ENCODE measurements at regions not wholly inside any gene's neighbourhood (a gene's known extent, or its start where the extent isn't known, plus 50 kb on each side); places are given as distances from the start of the nearest gene placed in this dataset.
A peak's percentile ranks its signal among the peaks of the same experiment; 100 is the strongest.

DNA sequence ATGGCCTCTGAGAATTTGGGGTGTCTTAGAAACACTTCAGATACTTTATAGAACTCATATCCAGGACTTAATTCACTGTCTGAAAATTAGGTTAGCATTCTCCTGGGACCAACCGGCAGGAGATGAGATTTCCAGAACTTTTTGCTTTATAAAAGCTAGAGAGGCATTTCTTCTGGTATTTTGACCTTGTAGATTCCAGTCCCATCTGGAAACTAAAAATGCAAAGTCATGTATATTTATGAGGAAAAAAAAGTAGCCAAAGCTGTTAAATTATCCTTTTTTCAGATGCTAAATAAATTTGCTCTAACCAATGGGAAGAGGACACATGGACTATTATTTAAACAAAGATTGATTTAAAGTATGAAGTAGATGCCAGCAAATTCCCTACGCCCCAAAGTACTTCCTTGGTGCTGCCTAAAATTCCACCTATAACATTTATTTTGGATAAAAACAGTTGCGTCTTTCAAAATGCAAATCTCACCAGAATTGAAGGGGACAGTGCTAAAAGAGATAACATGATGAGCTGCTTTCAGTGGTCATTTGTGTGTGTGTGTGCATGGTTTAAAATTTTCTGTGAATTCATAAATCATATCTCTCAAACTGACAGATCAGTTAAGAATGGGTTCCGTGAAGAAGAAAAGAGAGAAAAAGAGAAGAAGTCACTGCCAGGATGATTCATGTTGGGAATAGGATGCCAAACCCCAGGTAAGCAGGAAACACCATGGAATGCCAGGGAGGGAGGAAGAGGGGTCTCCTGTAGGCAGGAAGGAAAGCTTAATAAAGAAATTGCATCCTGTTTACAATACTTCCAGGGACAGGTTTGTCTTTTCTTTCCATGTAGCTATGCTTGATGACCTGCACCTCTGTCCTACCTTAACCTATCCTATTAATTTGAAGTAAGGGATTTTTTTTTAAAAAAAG lies 97.7 kb upstream of the RGS6 start:
- no peaks in the 10 kb centered on the region for H3K27me3 Mint-ChIP-seq (ENCODE audit: low read depth)
- DNase-seq (ENCODE audit: low spot score) (no peak), ATAC-seq (peak; percentile 41)
- TF ChIP-seq ZNF317 (CRISPR knock-in tag; IDR thresholded peaks at IDR 0.05; ENCODE audit: borderline replicate concordance, low read depth) (no peak), ZBTB21 (CRISPR knock-in tag; IDR thresholded peaks at IDR 0.05; ENCODE audit: borderline replicate concordance) (no peak), CBFB (CRISPR knock-in tag; IDR thresholded peaks at IDR 0.05; ENCODE audit: low read depth) (no peak), TP53 (CRISPR knock-in tag; IDR thresholded peaks at IDR 0.05) (no peak), NFE2L1 (CRISPR knock-in tag; IDR thresholded peaks at IDR 0.05) (no peak), SOX15 (CRISPR knock-in tag; IDR thresholded peaks at IDR 0.05) (no peak)
- H3K9me3 Mint-ChIP-seq = peaks cover 25% of the 10 kb centered on the region
- POLR2A ChIA-PET = no interaction called here
- peaks cover 19% of the 10 kb centered on the region for H3K36me3 Mint-ChIP-seq
- H3K4me1 Mint-ChIP-seq = peaks cover 21% of the 10 kb centered on the region
- H3K4me3 Mint-ChIP-seq = no peak overlapping the region
- CTCF ChIA-PET = interaction anchor here (2.9 kb wide), 1 partner anchor 21 kb away, joined by 17 read pairs; no protein-coding TSS in a partner anchor
- peak overlapping the region; percentile 81; the same call in 1 of the 2 replicates for H3K27ac Mint-ChIP-seq

DNA sequence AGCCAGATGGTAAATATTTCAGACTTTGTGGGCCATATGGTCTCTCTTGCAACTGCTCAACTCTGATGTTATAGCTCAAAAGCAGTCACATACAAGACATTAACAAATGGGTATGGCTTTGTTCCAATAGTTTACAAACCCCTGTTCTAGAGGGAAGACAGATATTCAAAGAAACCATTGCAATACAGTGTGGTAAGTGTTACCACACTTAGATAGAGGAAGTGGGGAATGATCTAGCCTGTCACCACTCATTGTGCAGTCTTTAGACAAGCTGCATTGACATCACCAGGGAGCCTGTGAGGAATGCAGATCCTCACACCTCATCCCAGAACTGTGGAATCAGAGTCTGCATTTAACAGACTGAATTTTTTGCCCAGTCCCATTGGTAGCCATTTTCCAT lies 80.0 kb upstream of the RGS6 start:
- peaks cover 5% of the 10 kb centered on the region for H3K27me3 Mint-ChIP-seq (ENCODE audit: low read depth)
- POLR2A ChIA-PET = interaction anchor here (0.7 kb wide), 2 partner anchors 100 to 448 kb away, joined by 5 to 6 read pairs; no protein-coding TSS in a partner anchor
- H3K4me3 Mint-ChIP-seq = no peak overlapping the region
- DNase-seq (ENCODE audit: low spot score) = no peak
- peaks cover 35% of the 10 kb centered on the region for H3K9me3 Mint-ChIP-seq
- ATAC-seq = peak; percentile 64
- H3K27ac Mint-ChIP-seq = no peak overlapping the region
- H3K36me3 Mint-ChIP-seq = peaks cover 47% of the 10 kb centered on the region
- TF ChIP-seq NFE2L1 (CRISPR knock-in tag; IDR thresholded peaks at IDR 0.05) (no peak), SMAD3 (CRISPR knock-in tag; IDR thresholded peaks at IDR 0.05; ENCODE audit: borderline replicate concordance) (no peak), TEAD1 (CRISPR knock-in tag; IDR thresholded peaks at IDR 0.05) (no peak), MXD4 (CRISPR knock-in tag; IDR thresholded peaks at IDR 0.05; ENCODE audit: borderline replicate concordance) (no peak), OVOL2 (CRISPR knock-in tag; IDR thresholded peaks at IDR 0.05; ENCODE audit: borderline replicate concordance) (no peak), JAZF1 (CRISPR knock-in tag; IDR thresholded peaks at IDR 0.05) (no peak), FOXJ3 (CRISPR knock-in tag; IDR thresholded peaks at IDR 0.05; ENCODE audit: borderline replicate concordance) (no peak), NR1H2 (CRISPR knock-in tag; IDR thresholded peaks at IDR 0.05) (no peak), ZNF396 (CRISPR knock-in tag; IDR thresholded peaks at IDR 0.05; ENCODE audit: borderline replicate concordance) (no peak), NFYB (CRISPR knock-in tag; conservative IDR thresholded peaks at IDR 0.05; ENCODE audit: low read depth) (no peak), GTF2I (CRISPR knock-in tag; conservative IDR thresholded peaks at IDR 0.05) (no peak), NR3C1 (CRISPR knock-in tag; conservative IDR thresholded peaks at IDR 0.05; ENCODE audit: low read depth) (no peak), PRRX2 (CRISPR knock-in tag; IDR thresholded peaks at IDR 0.05) (no peak), ATF1 (CRISPR knock-in tag; IDR thresholded peaks at IDR 0.05) (no peak)
- TF ChIP-seq, protein P1, sequence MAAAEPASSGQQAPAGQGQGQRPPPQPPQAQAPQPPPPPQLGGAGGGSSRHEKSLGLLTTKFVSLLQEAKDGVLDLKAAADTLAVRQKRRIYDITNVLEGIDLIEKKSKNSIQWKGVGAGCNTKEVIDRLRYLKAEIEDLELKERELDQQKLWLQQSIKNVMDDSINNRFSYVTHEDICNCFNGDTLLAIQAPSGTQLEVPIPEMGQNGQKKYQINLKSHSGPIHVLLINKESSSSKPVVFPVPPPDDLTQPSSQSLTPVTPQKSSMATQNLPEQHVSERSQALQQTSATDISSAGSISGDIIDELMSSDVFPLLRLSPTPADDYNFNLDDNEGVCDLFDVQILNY (CRISPR knock-in tag; IDR thresholded peaks at IDR 0.05) = no peak
- TF ChIP-seq, protein P2, sequence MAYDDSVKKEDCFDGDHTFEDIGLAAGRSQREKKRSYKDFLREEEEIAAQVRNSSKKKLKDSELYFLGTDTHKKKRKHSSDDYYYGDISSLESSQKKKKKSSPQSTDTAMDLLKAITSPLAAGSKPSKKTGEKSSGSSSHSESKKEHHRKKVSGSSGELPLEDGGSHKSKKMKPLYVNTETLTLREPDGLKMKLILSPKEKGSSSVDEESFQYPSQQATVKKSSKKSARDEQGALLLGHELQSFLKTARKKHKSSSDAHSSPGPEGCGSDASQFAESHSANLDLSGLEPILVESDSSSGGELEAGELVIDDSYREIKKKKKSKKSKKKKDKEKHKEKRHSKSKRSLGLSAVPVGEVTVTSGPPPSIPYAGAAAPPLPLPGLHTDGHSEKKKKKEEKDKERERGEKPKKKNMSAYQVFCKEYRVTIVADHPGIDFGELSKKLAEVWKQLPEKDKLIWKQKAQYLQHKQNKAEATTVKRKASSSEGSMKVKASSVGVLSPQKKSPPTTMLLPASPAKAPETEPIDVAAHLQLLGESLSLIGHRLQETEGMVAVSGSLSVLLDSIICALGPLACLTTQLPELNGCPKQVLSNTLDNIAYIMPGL (CRISPR knock-in tag; IDR thresholded peaks at IDR 0.05) = no peak
- TF ChIP-seq, protein P3, sequence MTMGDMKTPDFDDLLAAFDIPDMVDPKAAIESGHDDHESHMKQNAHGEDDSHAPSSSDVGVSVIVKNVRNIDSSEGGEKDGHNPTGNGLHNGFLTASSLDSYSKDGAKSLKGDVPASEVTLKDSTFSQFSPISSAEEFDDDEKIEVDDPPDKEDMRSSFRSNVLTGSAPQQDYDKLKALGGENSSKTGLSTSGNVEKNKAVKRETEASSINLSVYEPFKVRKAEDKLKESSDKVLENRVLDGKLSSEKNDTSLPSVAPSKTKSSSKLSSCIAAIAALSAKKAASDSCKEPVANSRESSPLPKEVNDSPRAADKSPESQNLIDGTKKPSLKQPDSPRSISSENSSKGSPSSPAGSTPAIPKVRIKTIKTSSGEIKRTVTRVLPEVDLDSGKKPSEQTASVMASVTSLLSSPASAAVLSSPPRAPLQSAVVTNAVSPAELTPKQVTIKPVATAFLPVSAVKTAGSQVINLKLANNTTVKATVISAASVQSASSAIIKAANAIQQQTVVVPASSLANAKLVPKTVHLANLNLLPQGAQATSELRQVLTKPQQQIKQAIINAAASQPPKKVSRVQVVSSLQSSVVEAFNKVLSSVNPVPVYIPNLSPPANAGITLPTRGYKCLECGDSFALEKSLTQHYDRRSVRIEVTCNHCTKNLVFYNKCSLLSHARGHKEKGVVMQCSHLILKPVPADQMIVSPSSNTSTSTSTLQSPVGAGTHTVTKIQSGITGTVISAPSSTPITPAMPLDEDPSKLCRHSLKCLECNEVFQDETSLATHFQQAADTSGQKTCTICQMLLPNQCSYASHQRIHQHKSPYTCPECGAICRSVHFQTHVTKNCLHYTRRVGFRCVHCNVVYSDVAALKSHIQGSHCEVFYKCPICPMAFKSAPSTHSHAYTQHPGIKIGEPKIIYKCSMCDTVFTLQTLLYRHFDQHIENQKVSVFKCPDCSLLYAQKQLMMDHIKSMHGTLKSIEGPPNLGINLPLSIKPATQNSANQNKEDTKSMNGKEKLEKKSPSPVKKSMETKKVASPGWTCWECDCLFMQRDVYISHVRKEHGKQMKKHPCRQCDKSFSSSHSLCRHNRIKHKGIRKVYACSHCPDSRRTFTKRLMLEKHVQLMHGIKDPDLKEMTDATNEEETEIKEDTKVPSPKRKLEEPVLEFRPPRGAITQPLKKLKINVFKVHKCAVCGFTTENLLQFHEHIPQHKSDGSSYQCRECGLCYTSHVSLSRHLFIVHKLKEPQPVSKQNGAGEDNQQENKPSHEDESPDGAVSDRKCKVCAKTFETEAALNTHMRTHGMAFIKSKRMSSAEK (CRISPR knock-in tag; IDR thresholded peaks at IDR 0.05; ENCODE audit: borderline replicate concordance) = no peak
- CTCF ChIA-PET = interaction anchor here (1.3 to 1.5 kb wide), 2 partner anchors 11 to 131 kb away, joined by 4 to 5 read pairs; no protein-coding TSS in a partner anchor
- peaks cover 27% of the 10 kb centered on the region for H3K4me1 Mint-ChIP-seq

Measured in WTC11 (cell line).